ENCODE measurements at regions not wholly inside any gene's neighbourhood (a gene's known extent, or its start where the extent isn't known, plus 50 kb on each side); places are given as distances from the start of the nearest gene placed in this dataset.

DNA sequence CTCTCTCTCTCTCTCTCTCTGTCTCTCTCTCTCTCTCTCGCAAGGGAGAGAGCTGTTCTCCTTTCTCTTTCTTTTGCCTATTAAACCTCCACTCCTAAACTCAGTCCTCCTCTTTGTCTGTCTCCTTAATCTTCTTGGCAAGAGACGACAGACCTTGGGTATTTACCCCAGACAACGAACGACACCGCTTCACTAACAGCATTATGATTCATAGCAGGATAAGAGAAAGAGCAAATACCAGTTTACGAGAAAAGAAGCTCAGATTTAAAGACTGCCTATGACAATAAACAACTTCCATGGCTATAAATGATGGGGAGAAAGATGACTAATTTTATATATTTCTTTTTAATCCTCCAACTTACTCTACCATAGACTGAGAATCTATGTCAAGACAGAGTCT, 1396.5 kb upstream of the CELF2 start:
- no peak for DNase-seq (ENCODE audit: low spot score)

DNA sequence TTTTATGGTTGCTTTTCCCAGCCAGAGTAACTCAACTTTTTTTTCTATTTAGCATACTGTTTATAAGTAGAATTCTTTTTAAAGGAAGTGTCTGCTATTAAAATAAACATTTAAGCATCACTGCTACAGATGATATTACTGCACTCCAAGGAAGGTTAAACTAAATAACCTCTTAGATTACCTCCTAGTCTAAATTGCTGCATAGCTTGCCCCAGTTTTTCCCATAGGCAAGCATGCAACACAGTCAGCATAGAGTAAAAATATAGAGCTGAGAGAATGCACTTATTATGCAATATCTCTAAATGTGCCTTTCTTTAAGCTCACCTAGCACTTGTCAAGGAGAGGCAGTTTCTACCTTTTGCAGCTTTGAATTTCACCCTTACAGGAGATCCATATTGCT, 1392.4 kb upstream of the CELF2 start:
- no peak for DNase-seq (ENCODE audit: low spot score)

DNA sequence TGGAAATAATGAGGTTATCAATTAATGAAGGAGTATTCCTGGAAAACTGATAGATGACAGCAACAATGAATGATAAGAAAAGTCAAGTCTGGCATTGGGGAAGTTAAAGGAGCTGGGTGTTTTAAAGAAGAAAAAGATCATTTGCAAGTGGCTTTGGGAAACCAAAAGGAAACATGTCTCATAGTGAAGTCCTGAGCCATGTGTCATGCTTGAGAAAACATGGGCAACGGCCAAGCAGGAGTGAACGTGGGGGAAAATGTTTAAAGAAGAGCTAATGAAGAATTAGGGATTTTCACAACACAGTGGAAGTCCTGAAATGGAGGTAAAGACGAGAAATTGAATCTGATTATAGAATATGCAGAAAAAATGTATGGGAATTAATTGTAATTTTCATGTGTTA, 1383.2 kb upstream of the CELF2 start:
- DNase-seq (ENCODE audit: low spot score): no peak

DNA sequence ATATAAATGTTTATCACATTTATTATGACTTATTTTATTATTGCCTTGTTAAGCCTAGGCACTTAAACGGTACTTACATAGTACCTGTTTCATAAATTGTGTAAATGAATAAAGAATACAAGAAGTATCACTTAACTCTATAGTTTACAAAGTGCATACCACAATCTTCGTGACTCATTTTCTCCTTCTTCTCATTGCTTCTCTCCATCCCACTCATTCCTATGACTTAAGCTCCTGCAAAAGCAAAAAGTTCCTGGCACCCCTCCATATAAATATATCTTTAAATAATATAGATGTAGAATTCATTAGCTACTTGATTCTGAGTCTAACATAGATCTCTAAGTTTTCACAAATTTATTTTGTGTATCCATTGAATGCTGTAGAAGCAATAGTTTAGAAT, 1382.0 kb upstream of the CELF2 start:
- DNase-seq (ENCODE audit: low spot score): no peak

DNA sequence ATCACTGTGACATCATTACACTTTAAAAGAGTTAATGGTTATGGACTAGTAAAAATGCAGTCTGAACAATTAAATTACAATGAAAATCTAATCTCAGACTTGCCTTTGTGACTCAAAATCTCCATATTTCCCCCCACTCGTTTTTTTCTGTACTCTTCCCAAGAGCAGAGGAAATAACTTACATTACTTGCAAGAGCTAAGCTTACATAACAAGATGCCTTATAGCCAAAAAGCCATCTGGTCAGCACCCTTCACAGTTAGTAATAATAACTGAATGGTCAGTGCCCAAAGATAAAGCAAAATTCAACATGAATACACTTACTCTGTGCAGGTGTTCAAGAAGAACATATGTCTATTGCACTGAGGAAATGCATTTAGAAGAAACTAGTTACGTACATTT, 1381.5 kb upstream of the CELF2 start:
- DNase-seq (ENCODE audit: low spot score): no peak

DNA sequence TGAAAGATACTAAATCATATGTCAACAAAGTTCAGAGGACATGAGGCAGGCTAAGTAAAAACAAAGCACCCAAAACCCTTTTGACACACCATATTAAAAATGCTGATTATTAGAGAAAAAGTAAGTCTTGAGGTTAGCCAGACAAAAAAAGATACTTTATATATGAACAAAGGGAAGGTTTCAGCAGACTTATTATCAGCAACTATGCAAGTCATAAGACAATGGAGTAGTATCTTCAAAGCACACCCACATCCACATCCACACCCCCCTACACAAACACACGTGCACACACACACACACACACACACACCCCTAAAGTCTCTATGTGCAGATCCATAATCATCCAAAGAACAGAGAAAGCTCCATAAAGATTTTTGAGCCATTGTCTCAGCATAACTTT, 1373.9 kb upstream of the CELF2 start:
- DNase-seq (ENCODE audit: low spot score): no peak

DNA sequence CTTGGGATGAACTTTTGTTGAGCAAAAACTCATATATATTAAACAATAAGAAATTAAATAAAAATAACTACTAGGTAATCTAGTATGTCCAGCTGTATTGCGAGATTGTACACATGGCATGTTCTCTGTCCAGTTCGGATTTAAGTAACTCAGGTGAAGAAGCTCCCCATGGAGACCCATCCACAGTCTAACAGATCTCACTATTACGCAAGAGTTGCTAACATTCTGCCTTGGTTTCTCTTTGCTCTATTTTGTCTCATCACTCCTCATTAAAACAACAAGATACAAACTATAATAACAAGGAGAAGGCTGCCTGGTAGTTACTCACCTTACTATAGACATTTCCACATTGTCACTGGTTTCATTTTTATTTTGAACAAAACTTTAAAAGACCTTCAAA, 1372.3 kb upstream of the CELF2 start:
- DNase-seq (ENCODE audit: low spot score): no peak

- no peak for DNase-seq (ENCODE audit: low spot score)
Measured at GRCh38 chr10:9645928-9646600, 1371.6 kb upstream of the CELF2 start.

DNA sequence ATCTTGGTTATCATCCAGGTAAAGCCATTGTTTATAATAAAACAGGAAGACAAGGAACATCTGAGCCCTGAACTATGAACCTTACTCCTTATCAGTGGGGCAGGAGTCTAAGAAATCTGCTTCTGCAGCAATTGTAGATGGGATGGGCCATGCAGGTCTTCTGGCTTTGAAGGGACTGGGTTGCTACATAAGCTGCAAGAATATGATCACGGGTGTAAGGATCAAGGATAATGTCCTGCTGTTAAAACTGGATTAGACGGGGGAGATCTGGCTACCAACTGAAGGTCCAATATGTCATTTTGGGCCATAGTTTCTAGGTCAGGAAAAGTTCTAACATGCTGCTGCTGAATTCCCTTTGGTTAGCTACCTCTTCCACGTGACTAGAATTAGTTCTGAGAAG, 1363.4 kb upstream of the CELF2 start:
- no peak for DNase-seq (ENCODE audit: low spot score)

- no peak for DNase-seq (ENCODE audit: low spot score)
Measured at GRCh38 chr10:9656386-9656785, 1361.3 kb upstream of the CELF2 start.

DNA sequence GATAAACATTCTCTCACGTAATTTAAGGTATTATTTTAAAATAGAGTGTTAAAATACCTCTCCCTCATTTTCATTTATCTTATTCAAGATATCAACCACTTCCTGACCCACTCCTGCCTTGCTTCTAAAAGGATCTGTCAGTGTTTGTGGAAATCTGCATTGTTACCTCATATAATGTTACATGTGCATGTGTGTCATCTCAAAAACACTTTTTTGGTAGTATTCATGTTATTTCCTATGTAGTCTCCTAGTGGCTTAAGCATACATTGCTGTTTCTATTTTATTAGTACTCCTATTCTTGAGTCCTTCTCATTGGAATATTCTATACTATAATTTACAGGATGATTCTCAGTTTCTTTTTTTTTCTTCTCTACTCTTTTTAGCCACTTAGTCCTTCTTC, 1360.7 kb upstream of the CELF2 start:
- DNase-seq (ENCODE audit: low spot score): no peak

GRCh38 chr10:9657530-9657929, 1360.1 kb upstream of the CELF2 start:
- DNase-seq (ENCODE audit: low spot score): no peak

DNA sequence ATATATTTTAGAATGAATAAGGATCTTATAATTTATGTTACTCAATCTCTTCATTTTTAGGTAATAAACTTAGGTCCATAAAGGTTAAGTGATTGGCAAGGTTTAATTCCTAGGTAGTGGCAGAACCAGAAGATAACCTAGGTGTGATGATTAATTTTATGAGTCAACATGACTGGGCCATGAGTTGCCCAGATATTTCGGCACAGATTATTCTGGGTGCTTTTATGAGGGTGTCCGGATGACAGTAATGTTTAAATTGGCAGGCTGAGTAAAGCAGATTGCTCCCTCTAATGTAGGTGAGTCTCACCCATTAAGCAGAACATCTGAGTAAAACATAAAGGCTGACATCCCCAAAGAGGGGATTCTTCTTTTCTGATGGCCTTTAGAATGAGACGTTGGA, 1349.3 kb upstream of the CELF2 start:
- no peak for DNase-seq (ENCODE audit: low spot score)

GRCh38 chr10:9670911-9671310, 1346.8 kb upstream of the CELF2 start:
- no peak for DNase-seq (ENCODE audit: low spot score)

DNA sequence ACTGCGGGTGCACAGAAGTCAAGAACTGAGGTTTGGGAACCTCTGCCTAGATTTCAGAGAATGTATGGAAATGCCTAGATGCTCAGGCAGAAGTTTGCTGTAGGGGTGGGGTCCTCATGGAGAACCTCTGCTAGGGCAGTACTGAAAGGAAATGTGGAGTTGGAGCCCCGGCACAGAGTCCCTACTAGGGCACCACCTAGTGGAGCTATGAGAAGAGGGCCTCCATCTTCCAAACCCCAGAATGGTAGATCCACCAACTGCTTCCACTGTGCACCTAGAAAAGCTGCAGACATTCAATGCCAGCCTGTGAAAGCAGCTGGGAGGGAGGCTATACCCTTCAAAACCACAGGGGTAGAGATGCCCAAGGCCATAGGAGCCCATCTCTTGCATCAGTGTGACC, 1336.0 kb upstream of the CELF2 start:
- no peak for DNase-seq (ENCODE audit: low spot score)

DNA sequence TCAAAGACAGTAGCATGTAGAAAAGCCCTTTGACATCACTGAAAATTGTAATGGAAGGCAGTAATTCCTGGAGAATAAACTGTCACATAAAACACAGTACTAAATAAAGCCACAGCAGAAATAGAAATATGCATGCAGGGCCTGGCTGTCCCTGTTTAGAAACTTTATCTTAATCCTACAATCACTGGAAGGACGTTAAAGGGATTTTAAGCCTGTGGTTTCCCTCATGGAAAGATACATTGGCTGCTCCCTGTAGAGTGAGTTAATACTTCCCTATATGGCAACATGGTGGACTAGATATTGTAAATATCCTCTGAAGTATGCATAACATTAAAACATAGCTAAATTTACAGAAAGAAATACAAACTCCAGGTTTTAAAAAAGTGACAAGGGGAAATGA, 1334.9 kb upstream of the CELF2 start:
- DNase-seq (ENCODE audit: low spot score): no peak

DNA sequence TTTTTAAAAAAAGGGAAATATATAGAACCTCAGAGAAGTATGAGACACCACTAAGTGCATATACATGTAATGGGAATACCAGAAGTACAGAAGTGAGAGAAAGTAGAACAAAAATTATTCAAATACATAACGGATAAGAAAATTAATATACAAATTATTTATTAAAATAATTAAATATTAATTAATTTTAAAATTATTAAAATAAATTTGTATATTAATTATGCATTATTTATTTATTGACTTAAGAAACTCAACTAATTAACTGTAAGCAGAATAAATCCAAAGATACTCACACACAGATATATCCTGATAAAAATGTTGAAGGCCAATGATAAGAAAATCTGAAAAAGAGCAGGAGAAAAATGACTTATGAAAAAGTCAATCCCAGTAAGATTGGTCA, 1333.5 kb upstream of the CELF2 start:
- no peak for DNase-seq (ENCODE audit: low spot score)

- DNase-seq (ENCODE audit: low spot score): no peak
Measured at GRCh38 chr10:9685596-9685995, 1332.1 kb upstream of the CELF2 start.

DNA sequence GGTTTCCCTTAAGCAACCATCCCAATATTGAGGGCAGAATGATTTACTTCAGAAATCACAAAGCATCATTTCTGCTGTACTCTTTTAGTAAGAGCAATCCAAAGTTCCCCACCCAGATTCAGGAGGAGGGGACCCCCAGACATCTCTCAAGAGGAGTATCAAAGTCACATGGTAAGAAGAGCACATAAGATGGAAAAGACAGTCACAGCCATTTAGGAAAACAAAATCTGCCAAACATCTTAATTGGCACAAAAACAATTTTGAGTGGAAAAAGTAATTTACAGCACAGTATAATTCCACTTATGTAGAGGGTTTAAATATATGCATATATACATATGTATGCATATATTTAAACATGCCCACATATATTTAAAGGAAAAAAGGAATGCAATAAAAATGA, 1329.0 kb upstream of the CELF2 start:
- no peak for DNase-seq (ENCODE audit: low spot score)

DNA sequence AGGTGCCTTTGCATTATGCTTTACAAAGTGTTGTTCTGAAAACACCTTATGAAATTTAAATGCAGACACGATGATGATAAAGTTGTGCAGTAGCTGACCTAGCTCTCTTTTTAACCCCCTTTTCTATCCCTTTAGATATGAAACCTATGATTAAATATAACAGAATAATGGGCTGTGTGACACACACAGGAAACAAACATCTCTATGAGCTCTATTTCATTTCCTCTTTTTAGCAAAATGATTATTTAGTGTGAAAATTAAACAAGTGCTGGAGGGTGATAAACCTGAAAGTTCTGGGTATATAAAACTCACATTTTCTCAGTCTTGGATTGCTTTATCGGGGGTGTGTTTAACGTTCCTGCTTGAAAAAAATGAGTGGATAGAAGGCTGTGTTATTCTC, 1310.5 kb upstream of the CELF2 start:
- DNase-seq (ENCODE audit: low spot score): no peak

DNA sequence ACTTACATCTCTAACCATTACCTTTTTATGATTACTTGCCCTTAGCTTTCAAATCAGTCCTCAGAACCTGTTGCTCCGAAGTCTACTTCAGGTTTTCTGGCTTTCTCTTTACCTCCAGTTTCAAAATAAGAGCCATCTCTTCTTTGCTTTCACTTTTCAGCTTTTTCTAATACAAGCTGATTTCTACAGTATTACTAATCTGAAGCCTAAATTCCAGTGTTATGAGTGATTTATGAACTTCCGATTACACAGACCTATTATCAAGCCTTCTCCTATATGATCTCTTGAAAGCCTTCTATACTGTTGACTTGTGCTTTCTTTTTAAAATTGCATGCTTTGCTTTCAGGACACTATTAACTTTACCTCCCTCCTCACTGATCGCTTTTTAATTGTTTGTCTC, 1307.8 kb upstream of the CELF2 start:
- no peak for DNase-seq (ENCODE audit: low spot score)

- DNase-seq (ENCODE audit: low spot score): no peak
Measured at GRCh38 chr10:9712393-9712792, 1305.3 kb upstream of the CELF2 start.

DNA sequence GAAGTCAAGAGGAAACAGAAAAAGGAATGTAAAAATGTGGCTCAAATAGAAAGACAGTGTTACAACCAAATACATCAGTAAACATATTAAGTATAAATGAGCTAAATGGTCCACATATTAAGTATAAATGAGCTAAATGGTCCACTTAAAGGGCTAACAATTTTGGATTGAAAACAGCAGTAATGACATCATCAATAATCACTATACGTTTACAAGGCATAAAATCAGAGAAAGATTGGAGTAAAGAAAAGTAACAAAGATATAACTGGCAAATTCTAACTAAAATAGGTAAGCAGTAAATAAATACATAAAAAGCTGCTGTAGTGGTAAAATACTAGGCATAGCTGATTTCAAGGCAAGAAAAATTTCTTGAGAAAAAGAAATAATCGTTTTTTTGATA, 1298.4 kb upstream of the CELF2 start:
- DNase-seq (ENCODE audit: low spot score): no peak

DNA sequence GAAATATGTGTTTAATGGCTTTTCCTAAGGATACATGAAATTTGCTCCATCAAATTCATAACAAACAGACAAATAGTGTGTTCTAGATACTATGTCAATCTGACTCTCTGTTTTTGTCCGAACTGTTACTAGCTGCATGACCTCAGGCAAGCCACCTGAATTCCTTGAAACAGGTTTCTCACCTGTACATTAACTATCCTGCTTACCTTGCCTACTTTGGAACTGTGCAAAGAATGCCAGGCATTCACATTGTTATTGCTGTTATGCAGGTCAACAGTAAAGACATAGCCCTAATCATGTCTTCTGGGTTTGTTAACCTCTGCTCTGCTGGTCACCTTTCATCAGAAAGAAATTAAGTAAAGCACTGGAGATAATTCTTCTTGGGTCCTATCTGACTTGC, 1283.9 kb upstream of the CELF2 start:
- DNase-seq (ENCODE audit: low spot score): no peak

DNA sequence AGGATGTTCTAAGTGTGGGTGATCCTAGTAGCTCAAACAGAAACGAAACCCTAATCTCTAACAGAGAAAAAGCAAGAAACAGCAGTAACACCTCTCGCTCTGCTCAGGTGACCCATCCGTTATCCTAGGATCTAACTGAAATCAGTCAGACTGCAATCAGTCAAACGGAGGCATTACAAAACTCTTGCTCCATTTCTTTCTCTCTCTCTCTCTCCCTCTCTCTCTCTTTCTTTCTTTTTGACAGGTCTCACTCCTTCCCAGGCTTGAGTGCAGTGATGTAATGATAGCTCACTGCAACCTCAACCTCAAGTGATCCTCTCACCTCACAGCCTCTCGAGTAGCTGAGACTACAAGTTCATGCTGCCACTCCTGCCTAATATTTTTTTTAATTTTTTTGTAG, 1283.5 kb upstream of the CELF2 start:
- no peak for DNase-seq (ENCODE audit: low spot score)
